ENCODE measurements at regions not wholly inside any gene's neighbourhood (a gene's known extent, or its start where the extent isn't known, plus 50 kb on each side); places are given as distances from the start of the nearest gene placed in this dataset.

GRCh38 chr11:29879560-29879959 lies 137.3 kb downstream of the KCNA4 start:
- TF ChIP-seq ZNF785 (tag by site-specific recombination; IDR thresholded peaks at IDR 0.05) (no peak), ZSCAN16 (tag by site-specific recombination; IDR thresholded peaks at IDR 0.05) (no peak), ZNF501 (tag by site-specific recombination; IDR thresholded peaks at IDR 0.05) (no peak), TCF7L2 (IDR thresholded peaks at IDR 0.05; ENCODE audit: borderline replicate concordance, low read depth, low read length) (no peak), GLIS1 (tag by site-specific recombination; IDR thresholded peaks at IDR 0.05) (no peak), ZNF133 (tag by site-specific recombination; IDR thresholded peaks at IDR 0.05) (no peak), PBX3 (CRISPR knock-in tag; IDR thresholded peaks at IDR 0.05) (no peak), REST (tag by site-specific recombination; IDR thresholded peaks at IDR 0.05) (no peak)
